Ishikawa (cell line): ENCODE measurements at regions not wholly inside any gene's neighbourhood (a gene's known extent, or its start where the extent isn't known, plus 50 kb on each side); places are given as distances from the start of the nearest gene placed in this dataset.

Source experiments
- CEBPB ChIP-seq: IDR thresholded peaks from 2 replicates; pipeline ENCODE4 v1.6.1; 2012
- CREB1 ChIP-seq: IDR thresholded peaks from 2 replicates; pipeline ENCODE4 v1.6.1; 2012; ENCODE audit warnings: low read depth
- EGR1 ChIP-seq: IDR thresholded peaks from 2 replicates; pipeline ENCODE4 v1.6.1; 2012
- EP300 ChIP-seq: IDR thresholded peaks from 2 replicates; pipeline ENCODE4 v1.6.1; 2012; ENCODE audit warnings: borderline replicate concordance
- FOXM1 ChIP-seq: IDR thresholded peaks from 2 replicates; pipeline ENCODE4 v1.6.1; 2012; ENCODE audit warnings: low read depth, borderline replicate concordance
- NFIC ChIP-seq: IDR thresholded peaks from 2 replicates; pipeline ENCODE4 v1.6.1; 2012
- RAD21 ChIP-seq: IDR thresholded peaks from 2 replicates; pipeline ENCODE4 v1.6.1; 2012; ENCODE audit warnings: low read depth
- TAF1 ChIP-seq: IDR thresholded peaks from 2 replicates; pipeline ENCODE4 v1.6.1; 2012; ENCODE audit warnings: low read depth, mild to moderate bottlenecking
- TEAD4 ChIP-seq: IDR thresholded peaks from 2 replicates; pipeline ENCODE4 v1.6.1; 2012
- YY1 ChIP-seq: IDR thresholded peaks from 2 replicates; pipeline ENCODE4 v1.6.1; 2012; ENCODE audit warnings: low read depth
- TF ChIP-seq, protein P1 (sequence below): IDR thresholded peaks from 2 replicates; pipeline ENCODE4 v1.6.1; 2012; ENCODE audit warnings: low read depth, mild to moderate bottlenecking
- TF ChIP-seq, protein P2 (sequence below): IDR thresholded peaks from 2 replicates; pipeline ENCODE4 v1.6.1; 2012
- TF ChIP-seq, protein P3 (sequence below): IDR thresholded peaks from 2 replicates; pipeline ENCODE4 v1.6.1; 2012

DNA sequence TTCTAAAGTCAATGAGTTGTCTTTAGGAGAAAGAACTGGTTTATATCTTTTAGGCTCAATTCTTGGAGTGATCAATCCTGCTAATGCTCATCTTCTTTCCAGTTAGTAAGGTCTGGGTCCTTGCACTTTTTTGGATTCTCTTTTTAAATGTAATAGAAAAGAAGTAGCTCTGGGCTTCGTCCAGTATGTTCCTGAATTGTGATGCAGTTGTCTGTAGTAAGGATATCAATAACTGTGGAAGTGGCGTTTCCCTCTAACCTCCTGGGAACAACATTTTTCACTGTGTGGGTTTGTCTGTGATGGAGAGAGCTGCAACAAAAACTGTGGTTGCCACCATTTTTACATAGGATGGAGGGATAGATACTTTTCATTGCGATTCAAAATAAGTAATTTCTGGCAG lies 367.2 kb downstream of the USP25 start:
- TF ChIP-seq TAF1: no peak
- TF ChIP-seq, protein P1, sequence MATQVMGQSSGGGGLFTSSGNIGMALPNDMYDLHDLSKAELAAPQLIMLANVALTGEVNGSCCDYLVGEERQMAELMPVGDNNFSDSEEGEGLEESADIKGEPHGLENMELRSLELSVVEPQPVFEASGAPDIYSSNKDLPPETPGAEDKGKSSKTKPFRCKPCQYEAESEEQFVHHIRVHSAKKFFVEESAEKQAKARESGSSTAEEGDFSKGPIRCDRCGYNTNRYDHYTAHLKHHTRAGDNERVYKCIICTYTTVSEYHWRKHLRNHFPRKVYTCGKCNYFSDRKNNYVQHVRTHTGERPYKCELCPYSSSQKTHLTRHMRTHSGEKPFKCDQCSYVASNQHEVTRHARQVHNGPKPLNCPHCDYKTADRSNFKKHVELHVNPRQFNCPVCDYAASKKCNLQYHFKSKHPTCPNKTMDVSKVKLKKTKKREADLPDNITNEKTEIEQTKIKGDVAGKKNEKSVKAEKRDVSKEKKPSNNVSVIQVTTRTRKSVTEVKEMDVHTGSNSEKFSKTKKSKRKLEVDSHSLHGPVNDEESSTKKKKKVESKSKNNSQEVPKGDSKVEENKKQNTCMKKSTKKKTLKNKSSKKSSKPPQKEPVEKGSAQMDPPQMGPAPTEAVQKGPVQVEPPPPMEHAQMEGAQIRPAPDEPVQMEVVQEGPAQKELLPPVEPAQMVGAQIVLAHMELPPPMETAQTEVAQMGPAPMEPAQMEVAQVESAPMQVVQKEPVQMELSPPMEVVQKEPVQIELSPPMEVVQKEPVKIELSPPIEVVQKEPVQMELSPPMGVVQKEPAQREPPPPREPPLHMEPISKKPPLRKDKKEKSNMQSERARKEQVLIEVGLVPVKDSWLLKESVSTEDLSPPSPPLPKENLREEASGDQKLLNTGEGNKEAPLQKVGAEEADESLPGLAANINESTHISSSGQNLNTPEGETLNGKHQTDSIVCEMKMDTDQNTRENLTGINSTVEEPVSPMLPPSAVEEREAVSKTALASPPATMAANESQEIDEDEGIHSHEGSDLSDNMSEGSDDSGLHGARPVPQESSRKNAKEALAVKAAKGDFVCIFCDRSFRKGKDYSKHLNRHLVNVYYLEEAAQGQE: no peak
- TF ChIP-seq CREB1: no peak
- TF ChIP-seq EP300: no peak
- no peak for TF ChIP-seq RAD21
- no peak for TF ChIP-seq TEAD4
- TF ChIP-seq CEBPB: no peak
- TF ChIP-seq FOXM1: no peak
- TF ChIP-seq, protein P2, sequence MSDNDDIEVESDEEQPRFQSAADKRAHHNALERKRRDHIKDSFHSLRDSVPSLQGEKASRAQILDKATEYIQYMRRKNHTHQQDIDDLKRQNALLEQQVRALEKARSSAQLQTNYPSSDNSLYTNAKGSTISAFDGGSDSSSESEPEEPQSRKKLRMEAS: no peak
- TF ChIP-seq EGR1: no peak
- TF ChIP-seq, protein P3, sequence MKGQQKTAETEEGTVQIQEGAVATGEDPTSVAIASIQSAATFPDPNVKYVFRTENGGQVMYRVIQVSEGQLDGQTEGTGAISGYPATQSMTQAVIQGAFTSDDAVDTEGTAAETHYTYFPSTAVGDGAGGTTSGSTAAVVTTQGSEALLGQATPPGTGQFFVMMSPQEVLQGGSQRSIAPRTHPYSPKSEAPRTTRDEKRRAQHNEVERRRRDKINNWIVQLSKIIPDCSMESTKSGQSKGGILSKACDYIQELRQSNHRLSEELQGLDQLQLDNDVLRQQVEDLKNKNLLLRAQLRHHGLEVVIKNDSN: no peak
- TF ChIP-seq YY1: no peak
- no peak for TF ChIP-seq NFIC
